Epithelial cell of proximal tubule (primary cell): ENCODE measurements at regions not wholly inside any gene's neighbourhood (a gene's known extent, or its start where the extent isn't known, plus 50 kb on each side); places are given as distances from the start of the nearest gene placed in this dataset.

ENCODE experiments used
- DNase-seq: peaks from one replicate; pipeline ENCODE4 v3.0.0-alpha.2; 2011; ENCODE audit warnings: low read depth
- H3K4me3 ChIP-seq: 2 replicates; pipeline ENCODE4 v1.5.1; 2011; ENCODE audit warnings: low read depth, mild to moderate bottlenecking, low read length
- CTCF ChIP-seq: conservative IDR thresholded peaks from 2 replicates; pipeline ENCODE4 v1.5.1; 2012; ENCODE audit warnings: low read depth, mild to moderate bottlenecking, low read length

- H3K4me3 ChIP-seq = no peak overlapping the region
- no peak for DNase-seq
- TF ChIP-seq CTCF = no peak
Observed at GRCh38 chr15:96023081-96023480, 307.4 kb upstream of the NR2F2 start.

- H3K4me3 ChIP-seq = no peak overlapping the region
- DNase-seq = no peak
- no peak for TF ChIP-seq CTCF
Observed at GRCh38 chr15:96027501-96027900, 303.0 kb upstream of the NR2F2 start.

GRCh38 chr15:96028620-96029019, 301.9 kb upstream of the NR2F2 start:
- TF ChIP-seq CTCF = peak; percentile 14
- H3K4me3 ChIP-seq = no peak overlapping the region
- DNase-seq = no peak

- no peak for DNase-seq
- TF ChIP-seq CTCF = no peak
- H3K4me3 ChIP-seq = no peak overlapping the region
Observed at GRCh38 chr15:96029172-96029571, 301.3 kb upstream of the NR2F2 start.

GRCh38 chr15:96031426-96032110, 298.9 kb upstream of the NR2F2 start:
- no peak for DNase-seq
- TF ChIP-seq CTCF = no peak
- H3K4me3 ChIP-seq = no peak overlapping the region

GRCh38 chr15:96035091-96035490, 295.4 kb upstream of the NR2F2 start:
- DNase-seq = no peak
- TF ChIP-seq CTCF = no peak
- H3K4me3 ChIP-seq = no peak overlapping the region

GRCh38 chr15:96035635-96036034, 294.9 kb upstream of the NR2F2 start:
- no peak overlapping the region for H3K4me3 ChIP-seq
- no peak for DNase-seq
- no peak for TF ChIP-seq CTCF
